Endodermal cell (in vitro differentiated cells): ENCODE measurements at regions not wholly inside any gene's neighbourhood (a gene's known extent, or its start where the extent isn't known, plus 50 kb on each side); places are given as distances from the start of the nearest gene placed in this dataset.
A peak's percentile ranks its signal among the peaks of the same experiment; 100 is the strongest.

Experiments used
- DNase-seq: peaks from one replicate; pipeline ENCODE4 v3.0.0-alpha.2; 2017
- H3K27ac ChIP-seq: 2 replicates; pipeline ENCODE4 v1.5.1; 2013; ENCODE audit warnings: mild to moderate bottlenecking, low read depth, low read length, moderate library complexity
- H3K27me3 ChIP-seq: 2 replicates; pipeline ENCODE4 v1.6.1; 2013; ENCODE audit warnings: mild to moderate bottlenecking, low read length, moderate library complexity; ENCODE audit not compliant: insufficient read depth, control insufficient read depth, poor library complexity, severe bottlenecking
- H3K36me3 ChIP-seq: 2 replicates; pipeline ENCODE4 v1.7.0; 2013; ENCODE audit warnings: mild to moderate bottlenecking, low read length, moderate library complexity; ENCODE audit not compliant: control insufficient read depth, insufficient read depth
- H3K4me1 ChIP-seq: one replicate; pipeline ENCODE4 v1.7.0; 2013; ENCODE audit warnings: low read length; ENCODE audit not compliant: control insufficient read depth, insufficient read depth
- H3K4me3 ChIP-seq: 2 replicates; pipeline ENCODE4 v1.5.1; 2013; ENCODE audit warnings: mild to moderate bottlenecking, low read length, moderate library complexity
- H3K9ac ChIP-seq: 2 replicates; pipeline ENCODE4 v1.6.1; 2013; ENCODE audit warnings: mild to moderate bottlenecking, low read length, moderate library complexity; ENCODE audit not compliant: poor library complexity, severe bottlenecking; ENCODE audit errors: extremely low read depth
- H3K9me3 ChIP-seq: 2 replicates; pipeline ENCODE4 v1.6.1; 2013; ENCODE audit warnings: mild to moderate bottlenecking, low read length, moderate library complexity; ENCODE audit not compliant: control insufficient read depth
- H3K27ac Mint-ChIP-seq: 2 replicates; pipeline ENCODE4 v1.8.0; 2020; ENCODE audit warnings: mixed read lengths
- H3K27me3 Mint-ChIP-seq: 2 replicates; pipeline ENCODE4 v1.8.0; 2021; ENCODE audit warnings: mild to moderate bottlenecking, mixed read lengths; ENCODE audit not compliant: insufficient read depth
- H3K36me3 Mint-ChIP-seq: 2 replicates; pipeline ENCODE4 v1.8.0; 2020; ENCODE audit warnings: low read depth, mixed read lengths
- H3K4me1 Mint-ChIP-seq: 2 replicates; pipeline ENCODE4 v1.8.0; 2020; ENCODE audit warnings: mixed read lengths
- H3K4me3 Mint-ChIP-seq: 2 replicates; pipeline ENCODE4 v1.8.0; 2020; ENCODE audit warnings: mild to moderate bottlenecking, moderate library complexity, mixed read lengths
- H3K9me3 Mint-ChIP-seq: 2 replicates; pipeline ENCODE4 v1.8.0; 2020; ENCODE audit warnings: mild to moderate bottlenecking, mixed read lengths
- WGBS, 2 experiments: methylation state at CpG; one replicate each; pipeline versions ENCODE4 v1.1.5 to v1.1.7; 2013; ENCODE audit warnings: missing lambda C conversion rate in 2 of 2, mixed read lengths in 1 of 2; ENCODE audit not compliant: insufficient coverage in 1 of 2, insufficient read length in 1 of 2; 5-methylcytosine and 5-hydroxymethylcytosine counted together
- TF ChIP-seq, protein P1 (sequence below): fragments of 200-600 bp; sonication (generic); conservative IDR thresholded peaks from 2 replicates; pipeline ENCODE4 v1.5.0; 2021; ENCODE audit warnings: antibody characterized with exemption, mild to moderate bottlenecking

DNA sequence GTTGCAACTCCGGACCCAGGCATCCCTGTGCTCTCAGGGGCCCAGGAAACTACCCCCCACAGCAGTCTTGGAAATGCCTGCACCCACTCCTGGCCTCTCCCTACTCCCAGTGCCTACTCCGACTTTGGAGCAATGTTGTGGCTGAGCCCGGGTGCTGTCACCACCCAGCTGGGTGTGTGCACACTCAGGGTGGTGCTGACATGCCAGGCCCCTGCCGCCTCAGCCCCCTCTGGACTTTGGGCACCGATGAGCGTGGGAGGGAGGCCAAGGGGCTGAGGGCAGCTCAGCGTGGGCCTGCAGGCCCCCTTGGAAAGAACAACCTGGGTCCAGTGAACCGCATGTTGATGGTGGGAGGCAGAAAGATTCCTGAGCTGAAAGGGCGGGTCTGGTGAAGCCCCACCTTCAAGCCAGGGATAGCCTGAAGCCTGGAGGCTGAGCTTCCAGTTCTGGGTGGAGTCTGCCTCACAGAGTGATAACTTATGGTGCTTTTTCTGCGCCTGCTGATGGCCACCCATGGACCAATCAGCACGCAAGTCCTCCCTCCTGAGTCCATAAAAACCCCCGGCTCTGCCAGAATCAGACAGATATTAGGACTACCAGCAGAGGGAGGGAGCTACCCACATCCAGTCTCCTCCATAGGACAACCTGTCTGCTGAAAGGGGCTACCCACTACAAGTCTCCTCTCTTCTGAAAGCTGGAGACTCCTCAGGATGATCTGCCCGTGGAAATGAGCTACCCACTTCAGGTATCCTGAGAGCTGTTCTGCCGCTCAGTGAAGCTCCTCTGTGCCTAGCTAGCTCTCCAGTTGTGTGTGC is 380.4 kb upstream of the SORCS1 start:
- Mint-ChIP-seq H3K4me3 (no peak overlapping the region), H3K27me3 (no peaks in the 10 kb centered on the region), H3K27ac (no peak overlapping the region), H3K36me3 (peaks cover 4% of the 10 kb centered on the region), H3K9me3 (peaks cover 5% of the 10 kb centered on the region), H3K4me1 (peaks cover 15% of the 10 kb centered on the region)
- Histone ChIP-seq H3K36me3 (no peaks in the 10 kb centered on the region), H3K9ac (no peak overlapping the region), H3K27me3 (no peaks in the 10 kb centered on the region), H3K9me3 (peaks cover 6% of the 10 kb centered on the region), H3K4me1 (no peaks in the 10 kb centered on the region), H3K4me3 (no peak overlapping the region), H3K27ac (no peak overlapping the region)
- TF ChIP-seq, protein P1, sequence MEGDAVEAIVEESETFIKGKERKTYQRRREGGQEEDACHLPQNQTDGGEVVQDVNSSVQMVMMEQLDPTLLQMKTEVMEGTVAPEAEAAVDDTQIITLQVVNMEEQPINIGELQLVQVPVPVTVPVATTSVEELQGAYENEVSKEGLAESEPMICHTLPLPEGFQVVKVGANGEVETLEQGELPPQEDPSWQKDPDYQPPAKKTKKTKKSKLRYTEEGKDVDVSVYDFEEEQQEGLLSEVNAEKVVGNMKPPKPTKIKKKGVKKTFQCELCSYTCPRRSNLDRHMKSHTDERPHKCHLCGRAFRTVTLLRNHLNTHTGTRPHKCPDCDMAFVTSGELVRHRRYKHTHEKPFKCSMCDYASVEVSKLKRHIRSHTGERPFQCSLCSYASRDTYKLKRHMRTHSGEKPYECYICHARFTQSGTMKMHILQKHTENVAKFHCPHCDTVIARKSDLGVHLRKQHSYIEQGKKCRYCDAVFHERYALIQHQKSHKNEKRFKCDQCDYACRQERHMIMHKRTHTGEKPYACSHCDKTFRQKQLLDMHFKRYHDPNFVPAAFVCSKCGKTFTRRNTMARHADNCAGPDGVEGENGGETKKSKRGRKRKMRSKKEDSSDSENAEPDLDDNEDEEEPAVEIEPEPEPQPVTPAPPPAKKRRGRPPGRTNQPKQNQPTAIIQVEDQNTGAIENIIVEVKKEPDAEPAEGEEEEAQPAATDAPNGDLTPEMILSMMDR, result peak; percentile 40
- peak; percentile 53 for DNase-seq
- 92 to 95% methylated on average over 8 to 14 of the region's 14 CpGs for WGBS, 2 experiments

DNA sequence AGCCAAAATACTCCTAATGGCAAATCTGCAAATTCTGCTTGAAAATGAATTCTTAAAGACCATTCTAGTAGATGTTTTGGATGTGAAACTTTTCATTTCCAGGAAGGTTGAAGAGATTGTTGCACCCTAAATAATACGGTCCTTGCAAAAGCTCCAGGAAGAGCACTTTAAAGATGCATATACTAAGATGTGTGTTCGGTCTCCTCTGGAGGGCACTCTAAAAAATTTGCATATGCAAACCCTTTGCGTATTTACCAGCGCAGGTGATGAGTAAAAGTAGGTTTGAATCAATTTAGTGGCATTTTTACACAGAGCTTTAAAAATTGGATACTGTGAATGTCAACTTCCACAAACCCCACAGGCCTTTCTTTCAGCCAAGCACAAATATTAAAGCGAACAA is 378.1 kb upstream of the SORCS1 start:
- TF ChIP-seq, protein P1, result no peak
- Mint-ChIP-seq H3K4me1 (peaks cover 6% of the 10 kb centered on the region), H3K27me3 (no peaks in the 10 kb centered on the region), H3K36me3 (peaks cover 4% of the 10 kb centered on the region), H3K9me3 (peaks cover 9% of the 10 kb centered on the region), H3K4me3 (no peak overlapping the region), H3K27ac (no peak overlapping the region)
- Histone ChIP-seq H3K9ac (no peak overlapping the region), H3K4me3 (no peak overlapping the region), H3K9me3 (no peaks in the 10 kb centered on the region), H3K36me3 (no peaks in the 10 kb centered on the region), H3K4me1 (no peaks in the 10 kb centered on the region), H3K27me3 (no peaks in the 10 kb centered on the region), H3K27ac (no peak overlapping the region)
- WGBS, 2 experiments, result 66 to 76% methylated on average over 4 to 5 of the region's 5 CpGs
- DNase-seq, result no peak

DNA sequence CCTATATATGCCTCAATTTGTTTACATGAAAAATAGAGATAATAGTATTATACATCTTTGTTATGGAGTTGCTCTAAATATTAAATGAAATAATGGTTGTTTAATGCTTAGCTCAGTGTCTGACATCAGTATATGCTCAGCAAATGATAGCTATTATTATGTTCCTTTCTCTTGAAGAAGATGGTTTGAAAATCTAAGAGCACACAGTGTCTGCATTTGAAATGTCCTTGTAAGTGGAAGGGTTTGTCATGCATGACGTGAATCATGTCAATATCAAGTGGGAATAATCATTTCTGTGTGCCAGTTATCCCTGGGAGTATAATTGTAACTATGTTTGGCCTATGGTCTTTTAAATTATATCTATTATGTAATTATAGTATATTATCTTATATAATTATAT is 377.5 kb upstream of the SORCS1 start:
- H3K9me3 ChIP-seq, result no peaks in the 10 kb centered on the region

More for the DNA sequence above, 377.5 kb upstream of the SORCS1 start:
- H3K27ac Mint-ChIP-seq, result no peak overlapping the region
- Histone ChIP-seq H3K4me3 (no peak overlapping the region), H3K27ac (no peak overlapping the region), H3K36me3 (no peaks in the 10 kb centered on the region), H3K9ac (no peak overlapping the region), H3K27me3 (no peaks in the 10 kb centered on the region), H3K4me1 (no peaks in the 10 kb centered on the region)
- no peak for DNase-seq
- peaks cover 9% of the 10 kb centered on the region for H3K9me3 Mint-ChIP-seq
- H3K36me3 Mint-ChIP-seq, result peaks cover 4% of the 10 kb centered on the region
- WGBS, 2 experiments, result 100% methylated on average over 1 of the region's 1 CpG; no CpG with 5 or more reads in 1 of the 2 experiments
- H3K4me3 Mint-ChIP-seq, result no peak overlapping the region
- TF ChIP-seq, protein P1, result no peak
- H3K4me1 Mint-ChIP-seq, result peaks cover 4% of the 10 kb centered on the region
- no peaks in the 10 kb centered on the region for H3K27me3 Mint-ChIP-seq
